Lung (tissue), 11 donors: ENCODE measurements at regions not wholly inside any gene's neighbourhood (a gene's known extent, or its start where the extent isn't known, plus 50 kb on each side); places are given as distances from the start of the nearest gene placed in this dataset.
"Not testable (repeated sequence)": the region's sequence is repeated elsewhere in the genome, so short reads cannot be mapped to it uniquely, and the experiment has no call there.

Source experiments
- ATAC-seq: fragments of 200-7000 bp; cut with Tn5 transposase; one replicate; pipeline ENCODE4 v1.9.1; 2020; ENCODE audit warnings: moderate number of reproducible peaks; ENCODE audit not compliant: insufficient read depth, low FRiP score
- DNase-seq, 3 donors: peaks; one replicate each; pipeline ENCODE4 v3.0.0-alpha.2; 2013 to 2017
- H3K27ac ChIP-seq, 2 donors: one replicate each; pipeline ENCODE4 v1.5.1; 2013; ENCODE audit warnings: mild to moderate bottlenecking in 2 of 2, moderate library complexity in 2 of 2, control low read depth in 1 of 2, inconsistent platforms in 1 of 2, low read depth in 1 of 2, low read length in 1 of 2
- H3K27me3 ChIP-seq, 3 donors: one replicate each; pipeline ENCODE4 v1.5.1; 2013; ENCODE audit warnings: low read length in 2 of 3; ENCODE audit not compliant: control insufficient read depth in 3 of 3, insufficient read depth in 3 of 3
- H3K36me3 ChIP-seq, 4 donors: one replicate each; pipeline ENCODE4 v1.5.1; 2013; ENCODE audit warnings: low read length in 4 of 4, mild to moderate bottlenecking in 1 of 4, moderate library complexity in 1 of 4; ENCODE audit not compliant: control insufficient read depth in 4 of 4, insufficient read depth in 4 of 4
- H3K4me1 ChIP-seq, 5 donors: one replicate each; pipeline ENCODE4 v1.5.1; 2013; ENCODE audit warnings: low read length in 5 of 5, mild to moderate bottlenecking in 2 of 5, moderate library complexity in 1 of 5; ENCODE audit not compliant: control insufficient read depth in 5 of 5, insufficient read depth in 5 of 5
- H3K4me3 ChIP-seq: one replicate; pipeline ENCODE4 v1.5.1; 2013; ENCODE audit warnings: mild to moderate bottlenecking, control low read depth, moderate library complexity
- H3K9ac ChIP-seq, 2 donors: one replicate each; pipeline ENCODE4 v1.5.1; 2013; ENCODE audit warnings: low read length in 2 of 2, control low read depth in 1 of 2; ENCODE audit not compliant: insufficient read depth in 1 of 2
- H3K9me3 ChIP-seq, 4 donors: one replicate each; pipeline ENCODE4 v1.5.1; 2013; ENCODE audit warnings: low read length in 3 of 4, mild to moderate bottlenecking in 1 of 4, moderate library complexity in 1 of 4; ENCODE audit not compliant: control insufficient read depth in 4 of 4, insufficient read depth in 3 of 4
- WGBS, 2 donors: extraction: QIAGEN DNeasy Blood & Tissue Kit; methylation state at CpG; one replicate each; pipeline ENCODE4 v1.1.7; 2013; 5-methylcytosine and 5-hydroxymethylcytosine counted together
- TF ChIP-seq, protein P1 (sequence below): IDR thresholded peaks from 2 replicates; pipeline ENCODE4 v1.5.1; 2012; ENCODE audit warnings: mild to moderate bottlenecking; ENCODE audit errors: control extremely low read depth, extremely low read depth
- donor health status: control.
- donor health status: control.
- donor health status: Bipolar disorder and iron deficiency.
- donor health status: healthy.
- donor health status: DM: yes; HTN: yes; CAD: no.

DNA sequence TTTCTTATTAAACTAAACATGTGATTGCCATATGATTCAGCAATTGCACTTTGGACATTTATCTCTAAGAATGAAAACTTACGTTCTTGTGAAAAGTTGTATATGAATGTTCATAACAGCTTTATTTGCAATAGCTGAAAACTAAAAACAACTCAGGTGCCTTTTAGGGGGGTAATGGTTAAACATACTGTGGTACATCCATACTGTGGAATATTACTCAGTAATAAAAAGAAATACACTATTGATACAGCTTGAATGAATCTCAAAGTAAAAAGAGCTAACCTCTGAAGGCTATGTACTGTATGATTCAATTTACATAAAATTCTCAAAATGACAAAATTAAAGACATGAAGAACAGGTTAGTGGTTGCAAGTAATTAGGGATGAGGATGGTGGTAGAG is 339.5 kb upstream of the PAPPA start:
- DNase-seq (no peak), ATAC-seq (no peak)
- H3K9ac ChIP-seq, result no peak overlapping the region
- no peak overlapping the region for H3K4me3 ChIP-seq
- no peak overlapping the region for H3K27ac ChIP-seq
- 95 to 96% methylated on average over 1 of the region's 1 CpG for WGBS, 2 donors
- H3K27me3 ChIP-seq, result no peaks in the 10 kb centered on the region
- no peaks in the 10 kb centered on the region for H3K9me3 ChIP-seq
- TF ChIP-seq, protein P1, sequence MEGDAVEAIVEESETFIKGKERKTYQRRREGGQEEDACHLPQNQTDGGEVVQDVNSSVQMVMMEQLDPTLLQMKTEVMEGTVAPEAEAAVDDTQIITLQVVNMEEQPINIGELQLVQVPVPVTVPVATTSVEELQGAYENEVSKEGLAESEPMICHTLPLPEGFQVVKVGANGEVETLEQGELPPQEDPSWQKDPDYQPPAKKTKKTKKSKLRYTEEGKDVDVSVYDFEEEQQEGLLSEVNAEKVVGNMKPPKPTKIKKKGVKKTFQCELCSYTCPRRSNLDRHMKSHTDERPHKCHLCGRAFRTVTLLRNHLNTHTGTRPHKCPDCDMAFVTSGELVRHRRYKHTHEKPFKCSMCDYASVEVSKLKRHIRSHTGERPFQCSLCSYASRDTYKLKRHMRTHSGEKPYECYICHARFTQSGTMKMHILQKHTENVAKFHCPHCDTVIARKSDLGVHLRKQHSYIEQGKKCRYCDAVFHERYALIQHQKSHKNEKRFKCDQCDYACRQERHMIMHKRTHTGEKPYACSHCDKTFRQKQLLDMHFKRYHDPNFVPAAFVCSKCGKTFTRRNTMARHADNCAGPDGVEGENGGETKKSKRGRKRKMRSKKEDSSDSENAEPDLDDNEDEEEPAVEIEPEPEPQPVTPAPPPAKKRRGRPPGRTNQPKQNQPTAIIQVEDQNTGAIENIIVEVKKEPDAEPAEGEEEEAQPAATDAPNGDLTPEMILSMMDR, result no peak
- H3K4me1 ChIP-seq, result no peaks in the 10 kb centered on the region
- H3K36me3 ChIP-seq, result no peaks in the 10 kb centered on the region

DNA sequence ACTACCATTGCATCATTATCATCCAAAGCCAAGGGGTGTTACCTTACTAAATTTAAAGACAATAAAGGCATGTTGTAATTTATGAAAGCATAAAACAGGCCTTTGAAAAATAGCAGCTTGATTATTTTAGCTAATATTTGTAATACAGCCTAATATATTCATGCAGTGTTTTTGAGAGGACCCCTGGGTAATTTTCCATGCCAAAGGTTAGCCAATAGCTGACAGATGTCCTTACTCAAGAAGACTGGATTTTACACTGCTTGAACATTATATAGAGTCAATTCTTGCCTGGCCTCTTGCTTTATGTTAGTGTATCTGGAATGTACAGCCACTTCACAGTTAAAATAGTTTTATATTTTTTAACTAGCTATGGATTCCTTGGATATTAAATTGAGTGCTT is 337.8 kb upstream of the PAPPA start:
- Histone ChIP-seq H3K4me1 (no peaks in the 10 kb centered on the region), H3K9me3 (no peaks in the 10 kb centered on the region), H3K36me3 (no peaks in the 10 kb centered on the region), H3K27me3 (no peaks in the 10 kb centered on the region), H3K4me3 (no peak overlapping the region), H3K27ac (no peak overlapping the region), H3K9ac (no peak overlapping the region)
- TF ChIP-seq, protein P1, result no peak
- ATAC-seq (no peak), DNase-seq (peak in 2 of 3 donors; percentile 20 to 57)

DNA sequence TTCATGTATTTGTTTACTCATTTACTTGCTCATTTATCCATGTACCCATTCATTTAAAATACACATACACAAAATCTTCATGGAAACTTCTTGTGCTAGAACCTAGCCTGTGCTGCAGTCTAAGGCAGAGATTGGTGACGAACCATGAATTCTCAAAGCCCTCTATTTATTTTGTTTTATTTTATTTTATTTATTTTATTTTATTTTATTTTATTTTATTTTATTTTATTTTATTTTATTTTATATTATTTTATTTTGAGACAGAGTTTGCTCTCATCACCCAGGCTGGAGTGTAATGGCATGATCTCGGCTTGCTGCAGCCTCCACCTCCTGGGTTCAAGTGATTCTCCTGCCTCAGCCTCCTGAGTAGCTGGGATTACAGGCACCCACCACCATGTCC is 334.9 kb upstream of the PAPPA start:
- DNase-seq, H3K27me3 ChIP-seq, ATAC-seq, H3K9me3 ChIP-seq, H3K27ac ChIP-seq, H3K4me3 ChIP-seq, H3K36me3 ChIP-seq, H3K9ac ChIP-seq, H3K4me1 ChIP-seq: not testable (repeated sequence)
- 90 to 91% methylated on average over 2 of the region's 2 CpGs for WGBS, 2 donors

DNA sequence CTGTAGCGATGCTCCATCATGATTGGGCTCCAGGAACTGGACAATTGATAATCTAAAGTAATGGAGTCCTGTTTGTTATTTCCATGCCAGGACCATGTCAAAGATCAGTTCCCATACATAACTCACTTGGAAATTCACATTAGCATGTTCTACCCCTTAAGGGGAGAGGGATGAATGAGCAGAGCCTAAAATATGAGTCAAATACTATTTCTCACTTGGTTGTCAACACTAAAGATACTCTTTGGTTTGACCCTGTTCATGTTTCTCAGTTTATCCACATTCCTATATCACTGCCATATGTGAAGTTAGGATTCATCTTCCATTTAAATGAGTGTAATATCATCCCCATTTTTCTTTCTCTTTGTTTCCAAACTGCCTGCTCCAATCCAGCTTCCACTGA is 321.6 kb upstream of the PAPPA start:
- Histone ChIP-seq H3K9ac (no peak overlapping the region), H3K9me3 (peaks cover 0 to 2% (median 0%) of the 10 kb centered on the region in 4 donors), H3K4me3 (no peak overlapping the region), H3K4me1 (no peaks in the 10 kb centered on the region), H3K27me3 (peaks cover 0 to 2% (median 0%) of the 10 kb centered on the region in 3 donors), H3K27ac (no peak overlapping the region), H3K36me3 (no peaks in the 10 kb centered on the region)
- WGBS, 2 donors, result 90 to 94% methylated on average over 1 of the region's 1 CpG
- TF ChIP-seq, protein P1, result no peak
- DNase-seq (no peak), ATAC-seq (no peak)
